Gastrocnemius medialis (tissue), 4 donors: ENCODE measurements at regions not wholly inside any gene's neighbourhood (a gene's known extent, or its start where the extent isn't known, plus 50 kb on each side); places are given as distances from the start of the nearest gene placed in this dataset.

Experiments used
- ATAC-seq, 2 donors: fragments of 150-250 bp; one replicate each; pipeline ENCODE4 v1.9.1; 2016
- DNase-seq, 2 donors: peaks; one replicate each; pipeline ENCODE4 v3.0.0-alpha.2; 2019
- H3K27ac ChIP-seq, 4 donors: fragments of 200-600 bp; sonication (generic); 1 replicate in 1 of 4; 2 replicates in 3 of 4; pipeline ENCODE4 v1.5.1; 2016 to 2018; ENCODE audit warnings: mild to moderate bottlenecking in 2 of 4, moderate library complexity in 1 of 4
- H3K27me3 ChIP-seq, 3 donors: fragments of 200-600 bp; sonication (generic) in 2 of 3; 1 replicate in 1 of 3; 2 replicates in 2 of 3; pipeline versions ENCODE4 v1.5.1 to v1.6.0; 2016 to 2019; ENCODE audit warnings: mild to moderate bottlenecking in 1 of 3, moderate library complexity in 1 of 3
- H3K36me3 ChIP-seq, 2 donors: fragments of 200-600 bp; sonication (generic) in 1 of 2; one replicate each; pipeline ENCODE4 v1.5.1; 2017 to 2018
- H3K4me1 ChIP-seq, 2 donors: fragments of 200-600 bp; sonication (generic) in 1 of 2; one replicate each; pipeline ENCODE4 v1.5.1; 2016 to 2017; ENCODE audit warnings: mild to moderate bottlenecking in 2 of 2
- H3K4me3 ChIP-seq, 4 donors: fragments of 200-600 bp; sonication (generic) in 3 of 4; 1 replicate in 1 of 4; 2 replicates in 3 of 4; pipeline ENCODE4 v1.5.1; 2016 to 2019; ENCODE audit warnings: mild to moderate bottlenecking in 2 of 4
- H3K9me3 ChIP-seq, 3 donors: fragments of 200-600 bp; sonication (generic) in 2 of 3; 1 replicate in 1 of 3; 2 replicates in 2 of 3; pipeline ENCODE4 v1.5.1; 2016 to 2019
- POLR2A ChIP-seq, 2 donors: fragments of 450-650 bp; IDR thresholded peaks; one replicate each; pipeline ENCODE4 v1.6.1; 2017; ENCODE audit warnings: antibody characterized with exemption in 2 of 2, mild to moderate bottlenecking in 2 of 2, moderate library complexity in 2 of 2
- in situ Hi-C, 4 donors: fragments of 200-750 bp; cut with MboI; loops; one replicate each; pipeline versions ENCODE4 v1.15.0 to v1.8.0; 2017; ENCODE audit warnings: low sequenced_read_pairs in 4 of 4
- intact Hi-C: fragments of 100-400 bp; cut with DNase I; formaldehyde crosslinking; loops from one replicate; pipeline ENCODE4 v1.15.1; 2023; ENCODE audit warnings: low total_unique reads
- TF ChIP-seq, protein P1 (sequence below), 5 experiments: fragments of 450-650 bp in 3 of 5; fragments of 200-600 bp in 2 of 5; sonication (generic) in 2 of 5; IDR thresholded peaks in 4 of 5; conservative IDR thresholded peaks in 1 of 5; 1 replicate in 4 of 5; 2 replicates in 1 of 5; pipeline ENCODE4 v1.5.1; 2016 to 2019; ENCODE audit warnings: antibody characterized with exemption in 5 of 5, mild to moderate bottlenecking in 3 of 5, moderate library complexity in 3 of 5

DNA sequence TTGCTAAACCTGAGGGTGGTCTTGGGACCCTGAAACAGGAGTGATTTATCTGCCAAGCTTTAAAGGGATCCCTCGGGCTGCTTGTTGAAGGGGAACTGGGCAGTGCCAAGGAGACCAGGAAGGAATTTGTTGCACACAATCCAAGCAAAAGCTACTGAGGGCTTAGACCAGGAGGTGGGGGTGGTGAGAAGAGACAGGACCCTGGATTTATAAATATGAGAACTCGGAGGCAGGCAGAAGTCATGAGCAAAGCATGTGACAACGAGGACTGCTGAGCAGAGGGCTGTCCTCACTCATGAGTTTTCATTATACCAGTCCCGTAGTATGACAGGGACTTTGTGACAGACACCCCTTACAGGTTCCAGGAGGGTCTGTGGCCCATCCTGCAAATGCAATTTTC, 237.3 kb downstream of the DRD1 start:
- in situ Hi-C loops = no loop called here
- Histone ChIP-seq H3K27ac (no peak overlapping the region), H3K36me3 (no peaks in the 10 kb centered on the region), H3K4me1 (no peaks in the 10 kb centered on the region), H3K4me3 (no peak overlapping the region), H3K27me3 (no peaks in the 10 kb centered on the region), H3K9me3 (no peaks in the 10 kb centered on the region)
- TF ChIP-seq, protein P1, sequence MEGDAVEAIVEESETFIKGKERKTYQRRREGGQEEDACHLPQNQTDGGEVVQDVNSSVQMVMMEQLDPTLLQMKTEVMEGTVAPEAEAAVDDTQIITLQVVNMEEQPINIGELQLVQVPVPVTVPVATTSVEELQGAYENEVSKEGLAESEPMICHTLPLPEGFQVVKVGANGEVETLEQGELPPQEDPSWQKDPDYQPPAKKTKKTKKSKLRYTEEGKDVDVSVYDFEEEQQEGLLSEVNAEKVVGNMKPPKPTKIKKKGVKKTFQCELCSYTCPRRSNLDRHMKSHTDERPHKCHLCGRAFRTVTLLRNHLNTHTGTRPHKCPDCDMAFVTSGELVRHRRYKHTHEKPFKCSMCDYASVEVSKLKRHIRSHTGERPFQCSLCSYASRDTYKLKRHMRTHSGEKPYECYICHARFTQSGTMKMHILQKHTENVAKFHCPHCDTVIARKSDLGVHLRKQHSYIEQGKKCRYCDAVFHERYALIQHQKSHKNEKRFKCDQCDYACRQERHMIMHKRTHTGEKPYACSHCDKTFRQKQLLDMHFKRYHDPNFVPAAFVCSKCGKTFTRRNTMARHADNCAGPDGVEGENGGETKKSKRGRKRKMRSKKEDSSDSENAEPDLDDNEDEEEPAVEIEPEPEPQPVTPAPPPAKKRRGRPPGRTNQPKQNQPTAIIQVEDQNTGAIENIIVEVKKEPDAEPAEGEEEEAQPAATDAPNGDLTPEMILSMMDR (IDR thresholded peaks at IDR 0.05 in 4 of 5, conservative IDR thresholded peaks at IDR 0.05 in 1 of 5) = no peak
- TF ChIP-seq POLR2A (IDR thresholded peaks at IDR 0.05) = no peak
- ATAC-seq (no peak), DNase-seq (no peak)
- intact Hi-C loops = no loop called here

DNA sequence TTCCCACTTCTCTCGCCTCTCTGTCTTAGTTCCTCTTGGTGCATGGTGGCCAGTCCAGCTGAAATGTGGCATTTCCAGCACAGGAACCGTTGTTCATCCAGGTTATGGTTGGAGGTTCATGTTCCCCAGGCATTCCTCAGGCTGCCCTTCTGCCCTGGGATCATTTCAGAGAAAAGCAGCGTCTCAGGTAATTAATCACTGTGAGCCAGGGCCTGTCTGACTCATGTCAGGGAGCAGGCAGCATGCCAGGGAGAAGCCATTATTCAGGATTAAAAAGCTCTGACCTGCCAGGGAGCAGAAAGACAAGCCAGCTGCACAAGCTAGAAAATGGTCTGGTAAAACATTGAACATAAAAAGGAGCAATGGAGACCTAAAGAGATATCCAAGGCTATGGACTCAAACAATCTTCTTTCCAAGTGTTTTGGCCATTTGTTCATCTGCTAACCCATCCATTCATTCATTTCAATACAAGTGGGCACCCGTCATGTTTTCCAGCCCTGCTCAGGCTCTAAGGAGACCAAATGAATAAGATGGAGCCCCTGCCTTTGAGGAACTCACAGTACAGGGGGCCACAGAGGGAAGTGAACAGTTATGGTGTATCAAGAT, 241.4 kb downstream of the DRD1 start:
- no peak for ATAC-seq
- no peaks in the 10 kb centered on the region for H3K4me1 ChIP-seq
- intact Hi-C loops (no loop called here), in situ Hi-C loops (no loop called here)
- no peaks in the 10 kb centered on the region for H3K36me3 ChIP-seq
- H3K27ac ChIP-seq = no peak overlapping the region
- no peak for DNase-seq
- H3K27me3 ChIP-seq = no peaks in the 10 kb centered on the region
- no peak for TF ChIP-seq POLR2A (IDR thresholded peaks at IDR 0.05)
- TF ChIP-seq, protein P1 (IDR thresholded peaks at IDR 0.05 in 4 of 5, conservative IDR thresholded peaks at IDR 0.05 in 1 of 5) = no peak
- no peaks in the 10 kb centered on the region for H3K9me3 ChIP-seq
- no peak overlapping the region for H3K4me3 ChIP-seq

DNA sequence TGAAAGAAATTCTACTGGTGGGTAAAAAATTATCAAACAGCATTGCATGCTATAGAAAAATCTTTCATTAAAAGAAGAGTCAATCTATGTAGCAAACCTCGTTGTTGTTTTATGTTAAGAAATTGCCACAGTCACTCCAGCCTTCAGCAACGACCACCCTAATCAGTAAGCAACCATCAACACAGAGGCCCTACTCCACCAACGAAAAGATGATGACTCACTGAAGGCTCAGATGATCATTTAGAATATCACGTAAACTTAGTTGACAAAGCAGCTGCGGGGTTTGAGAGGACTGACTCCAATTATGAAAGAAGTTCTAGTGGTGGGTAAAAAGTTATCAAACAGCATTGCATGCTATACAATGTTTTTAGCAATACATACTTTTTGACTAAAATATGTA, 242.6 kb downstream of the DRD1 start:
- no peaks in the 10 kb centered on the region for H3K9me3 ChIP-seq
- no peak for ATAC-seq
- in situ Hi-C loops = no loop called here

DNA sequence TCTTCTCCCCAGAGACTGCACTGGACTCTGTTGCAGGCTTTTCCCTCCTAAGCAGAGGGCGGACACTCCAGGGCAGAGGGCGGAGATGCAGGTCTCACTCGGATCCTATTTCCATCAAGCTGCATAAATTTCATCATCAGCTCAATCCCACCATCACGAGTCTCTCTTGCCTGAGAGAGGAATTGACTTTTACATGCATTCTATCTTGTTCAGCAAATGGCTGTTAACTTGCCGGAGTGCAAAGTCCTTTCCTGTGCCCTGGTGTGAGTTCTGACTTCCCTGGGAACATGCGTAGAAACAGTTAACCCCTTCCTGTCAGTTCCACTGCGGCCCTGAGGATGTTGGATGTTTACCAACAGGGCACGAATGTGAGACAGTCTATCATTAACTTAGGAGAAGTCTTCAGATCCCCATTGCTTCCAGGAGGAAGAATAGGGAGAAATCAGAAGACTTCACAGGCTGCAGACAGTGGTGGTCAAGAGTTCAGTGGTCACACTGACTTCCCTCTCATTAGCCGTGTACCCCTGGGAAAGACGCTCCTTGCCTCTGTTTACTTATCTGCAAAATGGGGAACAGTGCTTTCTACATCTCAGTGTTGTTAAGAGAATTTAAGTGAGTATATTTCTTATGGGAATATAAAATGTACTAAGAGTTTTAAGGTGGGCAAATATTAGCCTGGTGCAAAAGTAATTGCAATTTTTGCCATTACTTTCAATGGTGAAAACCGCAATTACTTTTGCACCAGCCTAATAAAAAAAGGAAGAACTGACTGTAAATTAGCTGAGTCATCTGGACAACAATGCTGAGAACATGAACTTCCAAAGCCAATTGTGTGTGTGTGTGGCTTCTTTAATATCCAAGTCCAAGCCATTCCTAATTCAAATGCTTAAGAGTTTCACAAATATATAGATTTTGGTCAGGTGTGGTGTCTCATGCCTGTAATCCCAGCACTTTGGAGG, 248.0 kb downstream of the DRD1 start:
- H3K4me3 ChIP-seq = no peak overlapping the region
- in situ Hi-C loops (no loop called here), intact Hi-C loops (no loop called here)
- H3K27me3 ChIP-seq = no peaks in the 10 kb centered on the region
- ATAC-seq = no peak
- H3K4me1 ChIP-seq = no peaks in the 10 kb centered on the region
- DNase-seq = no peak
- no peak overlapping the region for H3K27ac ChIP-seq
- no peaks in the 10 kb centered on the region for H3K9me3 ChIP-seq
- no peaks in the 10 kb centered on the region for H3K36me3 ChIP-seq
- TF ChIP-seq POLR2A (IDR thresholded peaks at IDR 0.05) = no peak
- TF ChIP-seq, protein P1 (IDR thresholded peaks at IDR 0.05 in 4 of 5, conservative IDR thresholded peaks at IDR 0.05 in 1 of 5) = no peak

More for the DNA sequence above, 242.6 kb downstream of the DRD1 start:
- Histone ChIP-seq H3K4me3 (no peak overlapping the region), H3K4me1 (no peaks in the 10 kb centered on the region), H3K27me3 (no peaks in the 10 kb centered on the region), H3K27ac (no peak overlapping the region), H3K36me3 (no peaks in the 10 kb centered on the region)
- TF ChIP-seq, protein P1 (IDR thresholded peaks at IDR 0.05 in 4 of 5, conservative IDR thresholded peaks at IDR 0.05 in 1 of 5) = no peak
- no peak for TF ChIP-seq POLR2A (IDR thresholded peaks at IDR 0.05)
- DNase-seq = no peak
- intact Hi-C loops = no loop called here
